Fibroblast of lung (primary cell): ENCODE measurements at regions not wholly inside any gene's neighbourhood (a gene's known extent, or its start where the extent isn't known, plus 50 kb on each side); places are given as distances from the start of the nearest gene placed in this dataset.

Source experiments
- DNase-seq, 2 donors: peaks; one replicate each; pipeline versions ENCODE4 v3.0.0 to v3.0.0-alpha.2; 2010; ENCODE audit warnings: low read depth in 2 of 2
- H2AFZ ChIP-seq: 2 replicates; pipeline ENCODE4 v1.5.1; 2012; ENCODE audit warnings: low read length, control low read depth, inconsistent platforms
- H3K27ac ChIP-seq: 2 replicates; pipeline ENCODE4 v1.5.1; 2011; ENCODE audit warnings: low read length, control low read depth; ENCODE audit not compliant: insufficient read depth
- H3K27me3 ChIP-seq: 2 replicates; pipeline ENCODE4 v1.5.1; 2011; ENCODE audit warnings: mild to moderate bottlenecking, low read length; ENCODE audit not compliant: control insufficient read depth, insufficient read depth
- H3K36me3 ChIP-seq: 2 replicates; pipeline ENCODE4 v1.5.1; 2011; ENCODE audit warnings: low read length; ENCODE audit not compliant: control insufficient read depth, insufficient read depth
- H3K4me1 ChIP-seq: 2 replicates; pipeline ENCODE4 v1.5.1; 2011; ENCODE audit warnings: low read length; ENCODE audit not compliant: control insufficient read depth, insufficient read depth; ENCODE audit errors: extremely low read depth
- H3K4me2 ChIP-seq: 2 replicates; pipeline ENCODE4 v1.5.1; 2011; ENCODE audit warnings: low read length, control low read depth; ENCODE audit not compliant: insufficient read depth; ENCODE audit errors: extremely low read depth
- H3K4me3 ChIP-seq, 4 experiments: fragments of 200-600 bp in 1 of 4; sonication (generic) in 1 of 4; replicated peaks in 1 of 4; 2 replicates each; pipeline ENCODE4 v1.5.1; 2011 to 2016; ENCODE audit warnings: low read length in 4 of 4, low read depth in 3 of 4, mild to moderate bottlenecking in 3 of 4, control low read depth in 2 of 4, inconsistent platforms in 1 of 4, mixed read lengths in 1 of 4; ENCODE audit not compliant: insufficient read depth in 1 of 4; ENCODE audit errors: control extremely low read depth in 1 of 4
- H3K79me2 ChIP-seq: 2 replicates; pipeline ENCODE4 v1.5.1; 2012; ENCODE audit warnings: mild to moderate bottlenecking, low read length, inconsistent platforms; ENCODE audit not compliant: control insufficient read depth, insufficient read depth
- H3K9ac ChIP-seq: 2 replicates; pipeline ENCODE4 v1.5.1; 2011; ENCODE audit warnings: mild to moderate bottlenecking, low read length, control low read depth; ENCODE audit not compliant: insufficient read depth
- H3K9me3 ChIP-seq: 2 replicates; pipeline ENCODE4 v1.5.1; 2012; ENCODE audit warnings: low read depth, low read length; ENCODE audit not compliant: control insufficient read depth, insufficient read depth
- H4K20me1 ChIP-seq: 2 replicates; pipeline ENCODE4 v1.5.1; 2011; ENCODE audit warnings: low read length; ENCODE audit not compliant: control insufficient read depth, insufficient read depth; ENCODE audit errors: extremely low read depth
- CTCF ChIP-seq, 2 donors: IDR thresholded peaks in 1 of 2; conservative IDR thresholded peaks in 1 of 2; 1 replicate in 1 of 2; 2 replicates in 1 of 2; pipeline ENCODE4 v1.5.1; 2011 to 2012; ENCODE audit warnings: low read length in 2 of 2, control low read depth in 1 of 2, inconsistent platforms in 1 of 2, low read depth in 1 of 2, mild to moderate bottlenecking in 1 of 2
- EZH2 ChIP-seq: IDR thresholded peaks from 2 replicates; pipeline ENCODE4 v1.5.1; 2012; ENCODE audit warnings: low read length, control low read depth, mild to moderate bottlenecking; ENCODE audit errors: missing control alignments

- DNase-seq, result no peak
- Histone ChIP-seq H2AFZ (no peak overlapping the region), H3K4me1 (no peaks in the 10 kb centered on the region), H3K4me3 (no peak overlapping the region), H3K9ac (no peak overlapping the region), H3K79me2 (no peaks in the 10 kb centered on the region), H3K36me3 (no peaks in the 10 kb centered on the region), H3K9me3 (no peaks in the 10 kb centered on the region), H4K20me1 (no peaks in the 10 kb centered on the region), H3K4me2 (no peak overlapping the region), H3K27ac (no peak overlapping the region), H3K27me3 (no peaks in the 10 kb centered on the region)
- no peak for TF ChIP-seq EZH2
- no peak for TF ChIP-seq CTCF (conservative IDR thresholded peaks at IDR 0.05 in 1 of 2, IDR thresholded peaks at IDR 0.05 in 1 of 2; ENCODE audit: low read depth in 1 of 2, low read length in 2 of 2)
Measured at GRCh38 chr3:25212736-25213135, 215.3 kb upstream of the RARB start.

- no peaks in the 10 kb centered on the region for H3K9me3 ChIP-seq
- no peaks in the 10 kb centered on the region for H3K4me1 ChIP-seq
- no peaks in the 10 kb centered on the region for H3K27me3 ChIP-seq
- no peak overlapping the region for H3K4me3 ChIP-seq
- H3K36me3 ChIP-seq, result no peaks in the 10 kb centered on the region
- no peak overlapping the region for H3K27ac ChIP-seq
- H3K9ac ChIP-seq, result no peak overlapping the region
- DNase-seq, result no peak
- H3K79me2 ChIP-seq, result no peaks in the 10 kb centered on the region
- no peak overlapping the region for H2AFZ ChIP-seq
- no peaks in the 10 kb centered on the region for H4K20me1 ChIP-seq
- no peak for TF ChIP-seq EZH2
- TF ChIP-seq CTCF (conservative IDR thresholded peaks at IDR 0.05 in 1 of 2, IDR thresholded peaks at IDR 0.05 in 1 of 2; ENCODE audit: low read depth in 1 of 2, low read length in 2 of 2), result no peak
- H3K4me2 ChIP-seq, result no peak overlapping the region
Measured at GRCh38 chr3:25214034-25214433, 214.0 kb upstream of the RARB start.

GRCh38 chr3:25218362-25218761 lies 209.7 kb upstream of the RARB start:
- no peak for TF ChIP-seq CTCF (conservative IDR thresholded peaks at IDR 0.05 in 1 of 2, IDR thresholded peaks at IDR 0.05 in 1 of 2; ENCODE audit: low read depth in 1 of 2, low read length in 2 of 2)
- TF ChIP-seq EZH2, result no peak
- Histone ChIP-seq H3K9me3 (no peaks in the 10 kb centered on the region), H2AFZ (no peak overlapping the region), H3K4me3 (no peak overlapping the region), H3K27ac (no peak overlapping the region), H3K27me3 (no peaks in the 10 kb centered on the region), H3K36me3 (no peaks in the 10 kb centered on the region), H3K4me1 (no peaks in the 10 kb centered on the region), H4K20me1 (no peaks in the 10 kb centered on the region), H3K79me2 (no peaks in the 10 kb centered on the region), H3K9ac (no peak overlapping the region), H3K4me2 (no peak overlapping the region)
- no peak for DNase-seq
